Stomach (tissue), 8 donors: ENCODE measurements at regions not wholly inside any gene's neighbourhood (a gene's known extent, or its start where the extent isn't known, plus 50 kb on each side); places are given as distances from the start of the nearest gene placed in this dataset.
A peak's percentile ranks its signal among the peaks of the same experiment; 100 is the strongest.

Source experiments
- DNase-seq, 2 donors: peaks; one replicate each; pipeline versions ENCODE4 v3.0.0 to v3.0.0-alpha.2; 2013 to 2019
- H3K27ac ChIP-seq, 5 donors: fragments of 200-600 bp in 4 of 5; sonication (generic) in 4 of 5; one replicate each; pipeline ENCODE4 v1.5.1; 2013 to 2019; ENCODE audit warnings: mild to moderate bottlenecking in 1 of 5, moderate library complexity in 1 of 5
- H3K27me3 ChIP-seq, 3 donors: fragments of 200-600 bp; sonication (generic); one replicate each; pipeline ENCODE4 v1.5.1; 2017 to 2019; ENCODE audit warnings: mixed run types in 1 of 3
- H3K36me3 ChIP-seq, 4 donors: fragments of 200-600 bp; sonication (generic); 1 replicate in 3 of 4; 2 replicates in 1 of 4; pipeline ENCODE4 v1.5.1; 2016 to 2019
- H3K4me1 ChIP-seq, 4 donors: fragments of 200-600 bp; sonication (generic); one replicate each; pipeline ENCODE4 v1.5.1; 2016 to 2019
- H3K4me3 ChIP-seq, 4 donors: fragments of 200-600 bp; sonication (generic) in 3 of 4; one replicate each; pipeline ENCODE4 v1.5.1; 2016 to 2019; ENCODE audit warnings: mild to moderate bottlenecking in 1 of 4
- H3K9me3 ChIP-seq, 4 donors: fragments of 200-600 bp; sonication (generic); one replicate each; pipeline ENCODE4 v1.5.1; 2016 to 2019
- EP300 ChIP-seq: sonication (generic); formaldehyde crosslinking; IDR thresholded peaks from one replicate; pipeline ENCODE4 v1.6.1; 2017; ENCODE audit warnings: antibody characterized with exemption
- POLR2A ChIP-seq, 4 donors: fragments of 450-650 bp; IDR thresholded peaks; one replicate each; pipeline ENCODE4 v1.6.1; 2016; ENCODE audit warnings: antibody characterized with exemption in 4 of 4, control low read depth in 2 of 4, mild to moderate bottlenecking in 1 of 4, moderate library complexity in 1 of 4
- POLR2AphosphoS5 ChIP-seq, 3 donors: sonication (generic); formaldehyde crosslinking; IDR thresholded peaks; one replicate each; pipeline ENCODE4 v1.6.1; 2016; ENCODE audit warnings: antibody characterized with exemption in 3 of 3
- WGBS, 5 donors: extraction: QIAGEN DNeasy Blood & Tissue Kit in 3 of 5; methylation state at CpG; one replicate each; pipeline versions ENCODE4 v1.1.5 to v1.1.7; 2013 to 2018; 5-methylcytosine and 5-hydroxymethylcytosine counted together
- intact Hi-C: fragments of 100-400 bp; cut with DNase I; formaldehyde crosslinking; loops from one replicate; pipeline ENCODE4 v1.15.1; 2023; ENCODE audit warnings: low total_unique reads
- TF ChIP-seq, protein P1 (sequence below), 7 experiments: fragments of 450-650 bp in 4 of 7; fragments of 200-600 bp in 3 of 7; sonication (generic) in 3 of 7; IDR thresholded peaks; one replicate each; pipeline ENCODE4 v1.5.1; 2016 to 2019; ENCODE audit warnings: antibody characterized with exemption in 7 of 7, control low read depth in 2 of 7, mild to moderate bottlenecking in 1 of 7
- donor health status: healthy with polysubstance abuse.
- donor health status: Bipolar disorder and iron deficiency.
- donor health status: healthy.

DNA sequence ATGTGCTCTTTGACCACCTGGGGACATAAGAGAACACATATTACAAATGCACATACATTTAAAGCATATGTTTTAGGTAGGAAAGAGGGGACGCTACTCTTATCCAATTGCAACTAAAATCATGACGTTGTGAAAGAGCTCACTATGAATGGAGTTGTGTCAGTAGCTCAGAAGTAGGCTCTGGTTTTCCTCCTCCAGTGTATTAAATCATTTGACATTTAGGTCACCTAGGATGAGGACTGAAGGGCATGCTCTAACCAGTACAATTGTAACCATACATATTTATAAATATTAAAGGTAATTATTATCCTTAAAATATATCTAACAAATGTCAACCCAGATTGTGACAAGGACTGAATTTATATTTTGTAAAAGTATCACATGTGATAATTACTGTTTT lies 389.0 kb downstream of the KLF12 start:
- TF ChIP-seq POLR2AphosphoS5 (IDR thresholded peaks at IDR 0.05) = no peak
- TF ChIP-seq, protein P1, sequence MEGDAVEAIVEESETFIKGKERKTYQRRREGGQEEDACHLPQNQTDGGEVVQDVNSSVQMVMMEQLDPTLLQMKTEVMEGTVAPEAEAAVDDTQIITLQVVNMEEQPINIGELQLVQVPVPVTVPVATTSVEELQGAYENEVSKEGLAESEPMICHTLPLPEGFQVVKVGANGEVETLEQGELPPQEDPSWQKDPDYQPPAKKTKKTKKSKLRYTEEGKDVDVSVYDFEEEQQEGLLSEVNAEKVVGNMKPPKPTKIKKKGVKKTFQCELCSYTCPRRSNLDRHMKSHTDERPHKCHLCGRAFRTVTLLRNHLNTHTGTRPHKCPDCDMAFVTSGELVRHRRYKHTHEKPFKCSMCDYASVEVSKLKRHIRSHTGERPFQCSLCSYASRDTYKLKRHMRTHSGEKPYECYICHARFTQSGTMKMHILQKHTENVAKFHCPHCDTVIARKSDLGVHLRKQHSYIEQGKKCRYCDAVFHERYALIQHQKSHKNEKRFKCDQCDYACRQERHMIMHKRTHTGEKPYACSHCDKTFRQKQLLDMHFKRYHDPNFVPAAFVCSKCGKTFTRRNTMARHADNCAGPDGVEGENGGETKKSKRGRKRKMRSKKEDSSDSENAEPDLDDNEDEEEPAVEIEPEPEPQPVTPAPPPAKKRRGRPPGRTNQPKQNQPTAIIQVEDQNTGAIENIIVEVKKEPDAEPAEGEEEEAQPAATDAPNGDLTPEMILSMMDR (IDR thresholded peaks at IDR 0.05) = no peak
- no peak for TF ChIP-seq EP300
- TF ChIP-seq POLR2A (IDR thresholded peaks at IDR 0.05) = no peak
- WGBS, 5 donors = 73 to 95% (median 87%) methylated on average over 2 of the region's 2 CpGs
- Histone ChIP-seq H3K36me3 (peaks cover 0 to 14% (median 2%) of the 10 kb centered on the region in 4 donors), H3K27ac (no peak overlapping the region), H3K9me3 (peaks cover 0 to 8% (median 3%) of the 10 kb centered on the region in 4 donors), H3K4me3 (no peak overlapping the region), H3K4me1 (peaks cover 0 to 4% (median 0%) of the 10 kb centered on the region in 4 donors), H3K27me3 (no peaks in the 10 kb centered on the region)
- no peak for DNase-seq
- intact Hi-C loops = no loop called here

DNA sequence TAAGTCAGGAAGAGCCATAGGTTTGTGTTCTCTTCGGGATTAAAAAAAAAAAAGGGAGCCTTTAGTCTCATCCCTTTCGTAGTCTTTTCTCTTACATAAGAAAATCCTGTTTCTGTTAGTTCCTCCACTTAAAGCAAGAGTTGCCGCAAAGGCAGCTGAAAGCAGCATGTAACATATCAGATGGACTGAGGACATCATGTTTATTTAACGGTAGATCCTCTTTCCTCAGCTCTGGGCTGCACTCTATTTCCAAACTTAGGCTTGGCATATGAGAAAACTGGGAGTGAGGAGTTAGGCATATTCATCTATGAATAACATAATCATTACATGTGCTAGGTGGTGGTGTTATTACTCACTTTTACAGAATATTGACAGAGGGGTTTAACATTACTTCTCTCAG lies 391.2 kb downstream of the KLF12 start:
- 80 to 87% (median 84%) methylated on average over 4 of the region's 4 CpGs for WGBS, 5 donors
- DNase-seq = peak in 1 of 2 donors; percentile 51
- Histone ChIP-seq H3K4me1 (peaks cover 0 to 4% (median 0%) of the 10 kb centered on the region in 4 donors), H3K27ac (peak overlapping the region in 1 of 5 donors; percentile 26), H3K36me3 (peaks cover 0 to 1% (median 0%) of the 10 kb centered on the region in 4 donors), H3K27me3 (no peaks in the 10 kb centered on the region), H3K4me3 (no peak overlapping the region), H3K9me3 (no peaks in the 10 kb centered on the region)
- TF ChIP-seq, protein P1 (IDR thresholded peaks at IDR 0.05) = no peak
- TF ChIP-seq POLR2A (IDR thresholded peaks at IDR 0.05) (no peak), POLR2AphosphoS5 (IDR thresholded peaks at IDR 0.05) (no peak), EP300 (no peak)
- intact Hi-C loops = no loop called here

DNA sequence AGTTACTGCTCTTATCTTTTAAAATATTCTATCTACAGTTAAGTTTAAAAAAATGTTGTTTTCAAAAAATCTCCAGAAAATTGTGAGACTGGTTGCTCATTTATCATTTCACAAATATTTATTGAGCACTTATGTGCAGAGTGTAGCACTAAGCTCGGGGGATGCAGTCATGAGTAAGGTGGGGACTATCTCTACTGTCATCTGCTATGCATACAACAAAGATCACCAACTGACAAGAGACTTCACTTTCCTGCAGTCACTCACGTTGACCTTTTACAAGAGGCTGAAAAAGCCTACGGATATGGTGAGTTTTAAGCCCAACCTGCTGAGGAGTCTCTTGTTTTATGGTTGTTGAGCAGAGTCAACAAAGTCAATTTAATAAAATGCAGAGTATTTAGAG lies 392.5 kb downstream of the KLF12 start:
- H3K27me3 ChIP-seq = no peaks in the 10 kb centered on the region
- TF ChIP-seq EP300 (no peak), POLR2A (IDR thresholded peaks at IDR 0.05) (no peak), POLR2AphosphoS5 (IDR thresholded peaks at IDR 0.05) (no peak)
- TF ChIP-seq, protein P1 (IDR thresholded peaks at IDR 0.05) = no peak
- no peak overlapping the region for H3K27ac ChIP-seq
- no peak for DNase-seq
- no peak overlapping the region for H3K4me3 ChIP-seq
- 49 to 78% (median 56%) methylated on average over 3 of the region's 3 CpGs for WGBS, 5 donors
- intact Hi-C loops = no loop called here
- no peaks in the 10 kb centered on the region for H3K36me3 ChIP-seq
- peaks cover 0 to 4% (median 0%) of the 10 kb centered on the region in 4 donors for H3K4me1 ChIP-seq
- H3K9me3 ChIP-seq = no peaks in the 10 kb centered on the region

DNA sequence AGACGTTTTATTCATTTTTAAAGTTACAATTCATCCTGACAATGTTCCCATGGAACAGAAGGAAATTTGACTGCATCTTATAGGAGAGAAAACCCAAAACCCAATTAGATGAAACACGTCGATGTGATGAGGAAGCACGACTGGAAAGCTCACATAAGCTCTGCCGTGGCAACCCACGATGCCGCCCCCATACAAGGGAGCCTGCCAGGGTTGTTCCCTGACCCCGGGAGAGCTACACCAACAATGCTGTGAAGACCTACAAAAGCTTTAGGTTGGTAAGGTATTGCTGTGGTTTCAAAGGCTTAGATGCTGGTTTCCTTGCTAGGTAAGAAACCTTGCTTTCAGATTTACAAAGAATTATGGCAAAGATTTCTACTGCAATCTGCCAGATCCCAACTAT lies 393.1 kb downstream of the KLF12 start:
- Histone ChIP-seq H3K36me3 (no peaks in the 10 kb centered on the region), H3K27me3 (no peaks in the 10 kb centered on the region), H3K9me3 (no peaks in the 10 kb centered on the region), H3K4me1 (peaks cover 0 to 4% (median 0%) of the 10 kb centered on the region in 4 donors), H3K27ac (peak overlapping the region in 1 of 5 donors; percentile 30), H3K4me3 (peak overlapping the region in 2 of 4 donors; percentile 3 to 5)
- 48 to 73% (median 72%) methylated on average over 8 of the region's 8 CpGs for WGBS, 5 donors
- TF ChIP-seq POLR2AphosphoS5 (IDR thresholded peaks at IDR 0.05) (no peak), POLR2A (IDR thresholded peaks at IDR 0.05) (no peak), EP300 (no peak)
- TF ChIP-seq, protein P1 (IDR thresholded peaks at IDR 0.05) = no peak
- intact Hi-C loops = no loop called here
- DNase-seq = peak in 1 of 2 donors; percentile 21
